ENCODE measurements at regions not wholly inside any gene's neighbourhood (a gene's known extent, or its start where the extent isn't known, plus 50 kb on each side); places are given as distances from the start of the nearest gene placed in this dataset.
"Not testable (repeated sequence)": the region's sequence is repeated elsewhere in the genome, so short reads cannot be mapped to it uniquely, and the experiment has no call there.

DNA sequence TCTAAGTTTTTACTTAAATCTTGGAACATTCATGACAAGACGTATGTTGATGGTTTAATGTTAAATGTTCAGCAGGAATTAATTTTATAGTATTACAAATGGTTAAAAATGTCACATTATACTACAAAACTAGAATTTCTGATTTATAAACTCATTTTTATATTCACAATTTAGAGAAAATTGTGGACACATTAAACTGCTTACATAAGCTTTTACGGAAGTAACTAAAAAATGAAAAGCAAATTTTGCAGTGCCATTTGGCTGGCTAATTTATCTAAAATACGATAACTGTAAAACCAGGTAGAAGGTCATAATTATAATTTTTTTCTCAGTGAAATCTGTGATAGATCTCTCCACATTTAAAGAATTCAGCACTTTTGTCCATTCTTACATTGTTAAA is 190.2 kb upstream of the GPC6 start:
- TF ChIP-seq, protein P1, sequence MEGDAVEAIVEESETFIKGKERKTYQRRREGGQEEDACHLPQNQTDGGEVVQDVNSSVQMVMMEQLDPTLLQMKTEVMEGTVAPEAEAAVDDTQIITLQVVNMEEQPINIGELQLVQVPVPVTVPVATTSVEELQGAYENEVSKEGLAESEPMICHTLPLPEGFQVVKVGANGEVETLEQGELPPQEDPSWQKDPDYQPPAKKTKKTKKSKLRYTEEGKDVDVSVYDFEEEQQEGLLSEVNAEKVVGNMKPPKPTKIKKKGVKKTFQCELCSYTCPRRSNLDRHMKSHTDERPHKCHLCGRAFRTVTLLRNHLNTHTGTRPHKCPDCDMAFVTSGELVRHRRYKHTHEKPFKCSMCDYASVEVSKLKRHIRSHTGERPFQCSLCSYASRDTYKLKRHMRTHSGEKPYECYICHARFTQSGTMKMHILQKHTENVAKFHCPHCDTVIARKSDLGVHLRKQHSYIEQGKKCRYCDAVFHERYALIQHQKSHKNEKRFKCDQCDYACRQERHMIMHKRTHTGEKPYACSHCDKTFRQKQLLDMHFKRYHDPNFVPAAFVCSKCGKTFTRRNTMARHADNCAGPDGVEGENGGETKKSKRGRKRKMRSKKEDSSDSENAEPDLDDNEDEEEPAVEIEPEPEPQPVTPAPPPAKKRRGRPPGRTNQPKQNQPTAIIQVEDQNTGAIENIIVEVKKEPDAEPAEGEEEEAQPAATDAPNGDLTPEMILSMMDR (conservative IDR thresholded peaks at IDR 0.05) = no peak

DNA sequence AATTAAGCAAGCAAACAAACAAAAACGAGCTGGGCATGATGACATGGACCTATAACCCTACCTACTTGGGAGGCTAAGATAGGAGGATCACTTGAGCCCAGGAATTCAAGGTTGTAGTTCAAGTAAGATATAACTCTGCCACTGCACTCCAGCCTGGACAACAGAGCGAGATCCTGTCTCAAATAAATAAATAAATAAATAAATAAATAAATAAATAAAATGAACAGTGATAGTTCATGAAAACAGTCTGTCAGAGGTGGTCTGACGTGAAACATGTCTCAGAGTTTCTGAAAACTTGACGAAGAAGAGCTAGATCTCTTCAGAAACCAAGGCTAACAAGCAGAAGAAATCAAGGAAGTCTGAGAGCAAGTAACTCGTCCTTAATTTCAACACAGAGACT is 188.8 kb upstream of the GPC6 start:
- H3K36me3 Mint-ChIP-seq (ENCODE audit: low read depth) = no peaks in the 10 kb centered on the region
- no peaks in the 10 kb centered on the region for H3K4me1 Mint-ChIP-seq
- H3K27ac Mint-ChIP-seq (ENCODE audit: unreplicated experiment) = no peak overlapping the region
- H3K9me3 Mint-ChIP-seq = peaks cover 5% of the 10 kb centered on the region
- no peak for DNase-seq (ENCODE audit: low read depth, low spot score)
- no peak overlapping the region for H3K4me3 Mint-ChIP-seq
- TF ChIP-seq, protein P1 (conservative IDR thresholded peaks at IDR 0.05) = no peak
- no peaks in the 10 kb centered on the region for H3K27me3 Mint-ChIP-seq (ENCODE audit: low read depth)

More for the DNA sequence above, 190.2 kb upstream of the GPC6 start:
- Mint-ChIP-seq H3K27ac (ENCODE audit: unreplicated experiment) (no peak overlapping the region), H3K4me1 (no peaks in the 10 kb centered on the region), H3K27me3 (ENCODE audit: low read depth) (no peaks in the 10 kb centered on the region), H3K36me3 (ENCODE audit: low read depth) (no peaks in the 10 kb centered on the region), H3K9me3 (peaks cover 5% of the 10 kb centered on the region), H3K4me3 (no peak overlapping the region)
- no peak for DNase-seq (ENCODE audit: low read depth, low spot score)

GRCh38 chr13:93038187-93038586 is 188.4 kb upstream of the GPC6 start:
- H3K27me3 Mint-ChIP-seq (ENCODE audit: low read depth) = no peaks in the 10 kb centered on the region

GRCh38 chr13:93039131-93039530 is 187.5 kb upstream of the GPC6 start:
- DNase-seq (ENCODE audit: low read depth, low spot score) = no peak
- H3K27me3 Mint-ChIP-seq (ENCODE audit: low read depth) = no peaks in the 10 kb centered on the region
- no peak overlapping the region for H3K27ac Mint-ChIP-seq (ENCODE audit: unreplicated experiment)
- no peak overlapping the region for H3K4me3 Mint-ChIP-seq
- H3K36me3 Mint-ChIP-seq (ENCODE audit: low read depth) = no peaks in the 10 kb centered on the region
- peaks cover 5% of the 10 kb centered on the region for H3K9me3 Mint-ChIP-seq
- H3K4me1 Mint-ChIP-seq = no peaks in the 10 kb centered on the region
- TF ChIP-seq, protein P1 (conservative IDR thresholded peaks at IDR 0.05) = no peak

More at GRCh38 chr13:93038187-93038586, 188.4 kb upstream of the GPC6 start:
- TF ChIP-seq, protein P1 (conservative IDR thresholded peaks at IDR 0.05) = no peak
- no peak for DNase-seq (ENCODE audit: low read depth, low spot score)
- Mint-ChIP-seq H3K4me3 (no peak overlapping the region), H3K36me3 (ENCODE audit: low read depth) (no peaks in the 10 kb centered on the region), H3K27ac (ENCODE audit: unreplicated experiment) (no peak overlapping the region), H3K9me3 (peaks cover 5% of the 10 kb centered on the region), H3K4me1 (no peaks in the 10 kb centered on the region)

DNA sequence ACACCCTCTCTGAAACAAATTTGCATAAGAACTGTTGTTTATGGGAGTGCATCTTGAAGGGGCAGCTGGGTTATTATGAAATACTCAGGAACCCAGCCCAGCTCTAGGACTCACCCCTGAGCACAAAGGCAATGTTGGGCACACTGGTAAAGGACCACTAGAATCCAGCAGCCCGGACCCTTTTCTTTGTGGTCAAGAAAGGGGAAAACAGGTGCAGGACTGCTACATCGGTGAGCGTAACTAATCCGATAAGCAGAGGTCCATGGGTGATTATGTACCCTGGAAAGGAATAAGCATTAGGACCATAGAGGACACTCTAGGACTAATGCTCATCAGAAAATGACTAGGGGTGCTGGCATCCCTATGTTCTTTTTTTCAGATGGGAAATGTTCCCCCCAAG is 185.0 kb upstream of the GPC6 start:
- DNase-seq (ENCODE audit: low read depth, low spot score); H3K36me3 Mint-ChIP-seq (ENCODE audit: low read depth); H3K4me3 Mint-ChIP-seq; H3K9me3 Mint-ChIP-seq; H3K27me3 Mint-ChIP-seq (ENCODE audit: low read depth); H3K27ac Mint-ChIP-seq (ENCODE audit: unreplicated experiment); H3K4me1 Mint-ChIP-seq: not testable (repeated sequence)

- Mint-ChIP-seq H3K27ac (ENCODE audit: unreplicated experiment) (no peak overlapping the region), H3K36me3 (ENCODE audit: low read depth) (no peaks in the 10 kb centered on the region), H3K27me3 (ENCODE audit: low read depth) (no peaks in the 10 kb centered on the region), H3K4me1 (no peaks in the 10 kb centered on the region), H3K9me3 (no peaks in the 10 kb centered on the region), H3K4me3 (no peak overlapping the region)
- TF ChIP-seq, protein P1 (conservative IDR thresholded peaks at IDR 0.05) = no peak
- DNase-seq (ENCODE audit: low read depth, low spot score) = no peak
Observed at GRCh38 chr13:93045836-93046235, 180.8 kb upstream of the GPC6 start.

Measured in neural crest cell (in vitro differentiated cells).